HG03575 (cell line): ENCODE measurements at regions not wholly inside any gene's neighbourhood (a gene's known extent, or its start where the extent isn't known, plus 50 kb on each side); places are given as distances from the start of the nearest gene placed in this dataset.
"Not testable (repeated sequence)": the region's sequence is repeated elsewhere in the genome, so short reads cannot be mapped to it uniquely, and the experiment has no call there.

Experiments
- ATAC-seq: cut with Tn5 transposase; IDR thresholded peaks from one replicate; pipeline ENCODE4 v1.9.1; 2021; ENCODE audit not compliant: unreplicated experiment, insufficient number of reproducible peaks, low FRiP score; ENCODE audit errors: extremely low read depth

DNA sequence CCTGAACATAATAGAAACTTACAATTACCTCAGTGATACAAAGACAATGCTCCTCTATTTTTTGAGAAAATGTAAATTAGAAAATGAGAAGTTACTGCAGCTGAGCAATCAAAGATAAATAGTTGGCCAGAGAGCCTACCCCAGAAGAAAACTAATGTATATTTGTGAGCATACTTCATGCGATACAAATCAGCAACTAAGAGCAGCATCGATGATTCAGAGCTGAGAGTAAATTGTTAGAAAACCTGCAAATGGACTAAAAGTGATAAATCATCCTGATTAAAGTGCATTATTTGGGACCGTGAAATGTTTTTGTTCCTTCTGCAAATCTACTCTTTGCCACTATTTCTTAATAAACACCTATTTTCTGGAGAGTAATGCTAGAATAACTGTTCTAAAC lies 285.7 kb downstream of the PPP1R3A start:
- ATAC-seq = no peak

GRCh38 chr7:113628948-113629847 lies 289.6 kb downstream of the PPP1R3A start:
- no peak for ATAC-seq

DNA sequence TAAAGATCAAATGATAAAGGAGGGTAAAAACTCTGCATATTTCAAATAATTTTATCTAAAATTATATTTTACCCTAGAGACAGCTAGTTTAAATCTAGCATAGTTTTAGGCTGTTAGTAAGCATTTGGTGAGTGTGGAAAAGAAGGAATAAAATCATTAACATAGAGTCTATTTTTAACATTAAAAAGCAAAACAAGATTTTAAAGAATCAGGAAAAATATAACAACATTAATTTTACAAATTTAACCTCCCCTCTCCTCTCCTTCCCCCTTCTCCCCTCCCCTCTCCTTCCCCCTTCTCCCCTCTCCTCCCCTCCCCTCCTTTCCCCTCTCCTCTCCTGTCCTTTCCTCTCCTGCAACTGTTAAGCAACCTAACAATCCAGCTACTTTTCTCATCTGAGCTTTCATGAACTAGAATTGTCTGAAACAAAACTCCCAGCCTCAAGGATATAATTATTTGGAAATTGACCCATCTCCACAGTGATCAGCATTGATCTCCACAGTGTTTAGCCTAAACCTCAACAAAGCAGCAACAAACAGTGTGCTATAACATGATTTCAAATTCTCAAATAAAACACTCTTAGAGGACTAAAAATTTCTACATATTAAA lies 293.2 kb downstream of the PPP1R3A start:
- no peak for ATAC-seq

- ATAC-seq = no peak
Observed at GRCh38 chr7:113622796-113623195, 296.0 kb downstream of the PPP1R3A start.

- ATAC-seq = no peak
Observed at GRCh38 chr7:113610572-113610971, 308.2 kb downstream of the PPP1R3A start.

- ATAC-seq = no peak
Observed at GRCh38 chr7:113608782-113609181, 310.0 kb downstream of the PPP1R3A start.

DNA sequence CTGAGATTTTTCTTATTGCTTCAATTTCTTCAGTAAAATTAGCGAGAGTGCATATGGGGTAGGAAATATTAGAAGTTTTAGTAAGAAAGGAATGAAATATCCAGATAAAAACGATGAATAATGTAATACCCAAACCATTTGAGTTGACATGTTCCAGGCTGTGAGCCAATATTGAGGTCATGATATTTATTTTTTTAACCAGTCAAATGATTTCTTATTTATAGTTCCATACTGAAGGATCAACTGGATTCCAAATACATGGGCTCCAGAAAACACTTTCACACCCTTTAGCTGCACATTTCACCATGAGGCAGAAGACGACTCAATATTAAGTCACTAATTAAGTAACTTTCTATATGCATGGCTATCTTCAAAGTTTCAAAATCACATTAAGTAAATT lies 312.5 kb downstream of the PPP1R3A start:
- no peak for ATAC-seq

GRCh38 chr7:113600428-113600827 lies 318.4 kb downstream of the PPP1R3A start:
- not testable (repeated sequence) for ATAC-seq

GRCh38 chr7:113593455-113593854 lies 325.4 kb downstream of the PPP1R3A start:
- ATAC-seq = not testable (repeated sequence)

- ATAC-seq = not testable (repeated sequence)
Observed at GRCh38 chr7:113592924-113593323, 325.9 kb downstream of the PPP1R3A start.

DNA sequence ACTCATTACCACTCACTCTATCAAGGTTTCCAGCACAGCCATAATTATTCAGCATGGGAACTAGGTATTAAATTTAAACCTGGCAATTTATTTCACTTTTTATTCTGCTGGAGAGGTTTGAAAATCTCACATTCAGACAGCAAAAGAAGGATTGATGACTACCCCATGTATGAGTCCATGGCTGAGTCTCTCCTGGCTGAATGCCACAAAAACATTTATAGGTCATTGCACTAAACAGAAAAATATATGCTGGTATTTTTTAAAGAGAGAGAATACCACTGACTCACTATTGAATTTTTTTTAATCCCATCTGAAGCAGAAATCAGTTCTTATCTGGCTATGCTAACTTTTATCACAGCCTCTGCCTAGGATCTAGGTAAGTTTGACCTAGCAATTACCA lies 336.3 kb downstream of the PPP1R3A start:
- no peak for ATAC-seq

DNA sequence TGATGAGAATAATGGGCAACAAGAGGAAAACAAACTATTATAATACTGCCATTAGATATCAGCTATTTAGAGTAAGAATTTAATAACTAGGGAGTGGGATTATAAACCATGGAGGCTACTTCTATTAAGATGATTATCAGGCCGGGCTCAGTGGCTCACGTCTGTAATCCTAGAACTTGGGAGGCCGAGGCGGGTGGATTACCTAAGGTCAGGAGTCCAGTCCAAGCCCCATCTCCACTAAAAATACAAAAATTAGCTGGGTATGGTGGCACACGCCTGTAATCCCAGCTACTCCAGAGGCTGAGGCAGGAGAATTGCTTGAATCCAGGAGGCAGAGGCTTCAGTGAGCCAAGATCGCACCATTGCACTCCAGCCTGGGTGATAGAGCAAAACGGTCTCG lies 355.6 kb downstream of the PPP1R3A start:
- ATAC-seq = not testable (repeated sequence)

DNA sequence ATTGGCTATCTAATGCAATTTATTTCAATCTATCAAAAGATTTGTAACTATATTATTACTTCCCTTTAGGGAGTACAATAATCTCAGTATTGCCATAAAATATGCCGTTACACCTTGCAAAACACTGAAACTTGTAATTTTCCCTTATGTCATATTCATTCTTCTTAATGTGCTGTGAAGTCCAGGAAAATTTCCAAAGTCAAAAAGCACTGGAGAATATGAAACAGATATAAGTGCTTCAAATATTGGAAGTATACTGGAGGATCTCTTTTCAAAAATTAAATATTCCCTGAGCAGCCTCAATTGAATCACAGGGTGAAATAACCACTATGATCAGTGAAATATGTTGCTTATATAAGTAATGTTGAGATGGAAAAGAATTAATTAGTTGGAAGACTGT lies 356.0 kb downstream of the PPP1R3A start:
- no peak for ATAC-seq

DNA sequence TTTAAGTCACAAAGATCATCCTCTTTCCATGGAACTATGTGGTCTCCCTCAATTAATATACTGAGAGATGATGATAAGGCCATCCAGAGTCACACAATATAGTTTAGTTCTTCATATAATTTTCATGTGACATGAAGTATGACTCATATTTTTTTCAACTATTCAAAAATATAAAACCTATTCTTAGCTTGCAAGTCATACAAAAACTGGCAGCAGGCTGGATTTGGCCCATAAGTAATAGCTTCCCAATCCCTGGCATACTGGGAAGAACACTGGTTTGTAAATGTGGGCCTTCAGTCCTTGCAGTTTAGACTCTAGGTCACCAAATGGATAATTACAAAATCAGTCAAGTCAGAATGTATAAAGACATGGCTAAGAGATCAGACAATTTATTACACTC lies 356.6 kb downstream of the PPP1R3A start:
- ATAC-seq = no peak

- ATAC-seq = no peak
Observed at GRCh38 chr7:113561446-113561845, 357.4 kb downstream of the PPP1R3A start.

DNA sequence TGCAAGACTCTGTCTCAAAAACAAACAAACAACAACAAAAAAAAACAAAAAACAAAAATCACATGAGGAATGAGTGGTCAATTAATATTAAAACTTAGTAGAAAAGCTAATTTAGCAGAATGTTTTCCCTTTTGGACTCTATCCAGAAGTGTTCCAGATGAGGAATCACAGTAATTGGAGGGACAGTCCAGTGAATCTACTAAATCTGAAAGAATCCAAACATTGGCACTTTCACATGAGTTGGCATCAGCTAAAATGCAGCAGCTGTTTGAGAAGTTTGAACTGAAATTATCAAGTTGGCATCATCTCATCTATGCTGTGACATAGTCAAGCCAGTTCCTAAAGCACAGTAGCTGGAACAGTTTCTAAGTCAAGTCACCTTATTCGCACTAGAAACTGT lies 367.8 kb downstream of the PPP1R3A start:
- ATAC-seq = no peak

- peak; percentile 23 for ATAC-seq
Observed at GRCh38 chr7:113548561-113548960, 370.2 kb downstream of the PPP1R3A start.

- ATAC-seq = peak; percentile 45
Observed at GRCh38 chr7:113548137-113548536, 370.7 kb downstream of the PPP1R3A start.

GRCh38 chr7:113521468-113521867 lies 397.3 kb downstream of the PPP1R3A start:
- ATAC-seq = no peak

DNA sequence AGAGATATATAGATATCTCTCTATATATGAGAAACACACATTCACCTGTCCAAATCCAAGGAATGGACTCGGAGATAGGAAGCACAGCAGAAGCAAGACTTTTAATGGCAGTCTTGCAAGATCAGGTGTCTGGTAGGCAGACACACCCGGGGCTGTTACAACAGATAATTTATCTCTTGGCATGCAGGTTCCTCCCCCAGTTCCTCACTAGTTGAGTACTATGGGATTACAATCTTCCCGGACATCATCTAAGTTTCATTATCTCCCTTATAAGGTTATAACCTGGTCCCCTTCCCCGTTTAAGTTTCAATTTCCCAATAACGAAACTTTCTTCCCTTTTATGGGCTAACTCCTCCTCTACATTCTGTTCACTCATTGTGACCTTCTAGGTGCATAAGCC lies 399.3 kb downstream of the PPP1R3A start:
- ATAC-seq = no peak
